IMR-90 (cell line): ENCODE measurements at regions not wholly inside any gene's neighbourhood (a gene's known extent, or its start where the extent isn't known, plus 50 kb on each side); places are given as distances from the start of the nearest gene placed in this dataset.

Experiments used
- ATAC-seq: fragments of 200-7000 bp; cut with Tn5 transposase; 2 replicates; pipeline ENCODE4 v1.9.1; 2020; ENCODE audit warnings: low read depth, mild to moderate bottlenecking, moderate library complexity
- BruUV-seq: library from RNA; stranded (reverse); fragments of 400-500 nt; replicated peaks from 2 replicates; lab custom pipeline; 2021; lab: Mats Ljungman, UMichigan
- CTCF ChIA-PET: fragments of 300-600 bp; formaldehyde crosslinking; extraction: SDS; loops from one replicate; lab custom pipeline; 2021; ENCODE audit warnings: antibody characterized with exemption; lab: Yijun Ruan, JAX
- POLR2A ChIA-PET: fragments of 300-600 bp; sonication (Branson Sonifier 250); formaldehyde crosslinking; loops from one replicate; lab custom pipeline; 2022; ENCODE audit warnings: antibody characterized with exemption; ENCODE audit not compliant: unreplicated experiment; lab: Charles Lee
- DNase-seq: peaks from one replicate; pipeline ENCODE4 v3.0.0; 2013
- H2AFZ ChIP-seq: replicated peaks from 2 replicates; pipeline ENCODE3; 2013; ENCODE audit warnings: low read length, mild to moderate bottlenecking; ENCODE audit not compliant: poor library complexity
- H2AK5ac ChIP-seq: 2 replicates; pipeline ENCODE4 v1.6.1; 2013; ENCODE audit warnings: low read depth, low read length, inconsistent platforms
- H2AK9ac ChIP-seq: replicated peaks from 2 replicates; pipeline ENCODE3; 2013; ENCODE audit warnings: mild to moderate bottlenecking, low read depth, low read length, moderate library complexity; ENCODE audit not compliant: poor library complexity
- H2BK120ac ChIP-seq: 2 replicates; pipeline ENCODE4 v1.6.1; 2013; ENCODE audit warnings: low read depth, low read length, inconsistent platforms
- H2BK15ac ChIP-seq: 3 replicates; pipeline ENCODE4 v1.6.1; 2013; ENCODE audit warnings: low read depth, low read length, inconsistent platforms
- H2BK20ac ChIP-seq: 2 replicates; pipeline ENCODE4 v1.6.1; 2013; ENCODE audit warnings: low read depth, mild to moderate bottlenecking, inconsistent platforms, low read length, moderate library complexity
- H2BK5ac ChIP-seq: 2 replicates; pipeline ENCODE4 v1.6.1; 2013; ENCODE audit warnings: mild to moderate bottlenecking, low read depth, low read length, inconsistent platforms; ENCODE audit not compliant: poor library complexity, severe bottlenecking
- H3K14ac ChIP-seq: replicated peaks from 2 replicates; pipeline ENCODE4 v1.6.1; 2013; ENCODE audit warnings: low read depth, low read length, inconsistent platforms
- H3K18ac ChIP-seq: 2 replicates; pipeline ENCODE4 v1.6.1; 2013; ENCODE audit warnings: low read depth, low read length, control low read depth
- H3K23ac ChIP-seq: 2 replicates; pipeline ENCODE4 v1.6.1; 2013; ENCODE audit warnings: low read depth, low read length, inconsistent platforms
- H3K27ac ChIP-seq: 2 replicates; pipeline ENCODE4 v1.5.1; 2013; ENCODE audit warnings: mild to moderate bottlenecking, control low read depth, low read length; ENCODE audit not compliant: insufficient read depth
- H3K27me3 ChIP-seq: 2 replicates; pipeline ENCODE4 v1.6.1; 2013; ENCODE audit warnings: low read length; ENCODE audit not compliant: control insufficient read depth, insufficient read depth
- H3K36me3 ChIP-seq: 2 replicates; pipeline ENCODE4 v1.6.1; 2013; ENCODE audit warnings: low read length, mixed read lengths; ENCODE audit not compliant: control insufficient read depth, insufficient read depth
- H3K4ac ChIP-seq: 2 replicates; pipeline ENCODE4 v1.6.1; 2013; ENCODE audit warnings: low read depth, low read length, inconsistent platforms
- H3K4me1 ChIP-seq: 2 replicates; pipeline ENCODE4 v1.6.1; 2013; ENCODE audit warnings: low read length, mixed read lengths; ENCODE audit not compliant: control insufficient read depth, insufficient read depth
- H3K4me2 ChIP-seq: 2 replicates; pipeline ENCODE4 v1.6.1; 2013; ENCODE audit warnings: low read depth, mild to moderate bottlenecking, control low read depth, low read length, moderate library complexity
- H3K4me3 ChIP-seq: 2 replicates; pipeline ENCODE4 v1.5.1; 2013; ENCODE audit warnings: low read depth, mild to moderate bottlenecking, control low read depth, low read length, moderate library complexity; ENCODE audit not compliant: insufficient read depth
- H3K56ac ChIP-seq: 2 replicates; pipeline ENCODE4 v1.6.1; 2013; ENCODE audit warnings: low read length, inconsistent platforms; ENCODE audit not compliant: insufficient read depth; ENCODE audit errors: extremely low read depth
- H3K79me1 ChIP-seq, 2 experiments: 2 replicates each; pipeline ENCODE4 v1.6.1; 2013; ENCODE audit warnings: low read length in 2 of 2, inconsistent platforms in 1 of 2, low read depth in 1 of 2
- H3K9ac ChIP-seq: 2 replicates; pipeline ENCODE4 v1.6.1; 2013; ENCODE audit warnings: low read depth, low read length, control low read depth
- H3K9me1 ChIP-seq: 2 replicates; pipeline ENCODE4 v1.6.1; 2013; ENCODE audit warnings: low read length, inconsistent platforms; ENCODE audit not compliant: insufficient read depth
- H3K9me3 ChIP-seq: 2 replicates; pipeline ENCODE4 v1.6.1; 2013; ENCODE audit warnings: low read length; ENCODE audit not compliant: control insufficient read depth, insufficient read depth
- H4K20me1 ChIP-seq: 2 replicates; pipeline ENCODE4 v1.6.1; 2013; ENCODE audit warnings: low read length, inconsistent platforms; ENCODE audit not compliant: insufficient read depth
- H4K5ac ChIP-seq: 2 replicates; pipeline ENCODE4 v1.6.1; 2013; ENCODE audit warnings: mild to moderate bottlenecking, low read depth, low read length, control low read depth
- H4K8ac ChIP-seq, 2 experiments: 2 replicates each; pipeline ENCODE4 v1.6.1; 2013; ENCODE audit warnings: low read depth in 2 of 2, low read length in 2 of 2, control low read depth in 1 of 2, inconsistent platforms in 1 of 2
- H4K91ac ChIP-seq: 2 replicates; pipeline ENCODE4 v1.6.1; 2013; ENCODE audit warnings: low read depth, low read length, inconsistent platforms; ENCODE audit not compliant: insufficient read depth
- BHLHE40 ChIP-seq: fragments of 150-350 bp; IDR thresholded peaks from 2 replicates; pipeline ENCODE4 v1.6.1; 2016; ENCODE audit warnings: mild to moderate bottlenecking, low read depth, low read length
- CEBPB ChIP-seq: IDR thresholded peaks from 2 replicates; pipeline ENCODE4 v1.6.1; 2012; ENCODE audit warnings: low read depth, low read length, improper control_type of control experiment
- MAZ ChIP-seq: IDR thresholded peaks from 2 replicates; pipeline ENCODE4 v1.6.1; 2012; ENCODE audit warnings: low read depth, mild to moderate bottlenecking, low read length, improper control_type of control experiment, moderate library complexity, borderline replicate concordance
- NFE2L2 ChIP-seq: fragments of 150-350 bp; IDR thresholded peaks from 2 replicates; pipeline ENCODE4 v1.6.1; 2016; ENCODE audit warnings: low read depth, mild to moderate bottlenecking, low read length
- RAD21 ChIP-seq: IDR thresholded peaks from 2 replicates; pipeline ENCODE4 v1.6.1; 2012; ENCODE audit warnings: low read length, improper control_type of control experiment
- RFX5 ChIP-seq: IDR thresholded peaks from 2 replicates; pipeline ENCODE4 v1.8.0; 2012; ENCODE audit warnings: low read depth, mild to moderate bottlenecking, low read length, moderate library complexity
- SMC3 ChIP-seq: fragments of 150-350 bp; IDR thresholded peaks from 2 replicates; pipeline ENCODE4 v1.6.1; 2016; ENCODE audit warnings: low read depth, mild to moderate bottlenecking, antibody characterized with exemption, low read length, moderate library complexity
- WGBS, 2 experiments: methylation state at CpG; one replicate each; pipeline versions ENCODE4 v1.1.5 to v1.1.7; 2013; ENCODE audit warnings: missing lambda C conversion rate in 2 of 2; ENCODE audit not compliant: insufficient read length in 1 of 2; ENCODE audit errors: extremely low coverage in 2 of 2; 5-methylcytosine and 5-hydroxymethylcytosine counted together
- dilution Hi-C: fragments of 300-500 bp; cut with HindIII; formaldehyde crosslinking; loops from one replicate; pipeline ENCODE4 v1.14.3; 2018; ENCODE audit warnings: low sequenced_read_pairs; ENCODE audit not compliant: unreplicated experiment
- in situ Hi-C: fragments of 300-500 bp; cut with MboI; formaldehyde crosslinking; loops from 3 replicates; pipeline ENCODE4 v1.14.3; 2019; ENCODE audit warnings: low sequenced_read_pairs, inconsistent platforms, mixed read lengths
- intact Hi-C: fragments of 100-400 bp; cut with micrococcal nuclease; formaldehyde crosslinking; loops from 2 replicates; pipeline ENCODE4 v1.10.0; 2022
- TF ChIP-seq, protein P1 (sequence below): conservative IDR thresholded peaks from 2 replicates; pipeline ENCODE4 v1.5.1; 2012; ENCODE audit warnings: mild to moderate bottlenecking, low read depth, low read length, improper control_type of control experiment
- TF ChIP-seq, protein P2 (sequence below): fragments of 150-350 bp; IDR thresholded peaks from 2 replicates; pipeline ENCODE4 v1.6.1; 2017; ENCODE audit warnings: mild to moderate bottlenecking, antibody characterized with exemption, low read length, low read depth

DNA sequence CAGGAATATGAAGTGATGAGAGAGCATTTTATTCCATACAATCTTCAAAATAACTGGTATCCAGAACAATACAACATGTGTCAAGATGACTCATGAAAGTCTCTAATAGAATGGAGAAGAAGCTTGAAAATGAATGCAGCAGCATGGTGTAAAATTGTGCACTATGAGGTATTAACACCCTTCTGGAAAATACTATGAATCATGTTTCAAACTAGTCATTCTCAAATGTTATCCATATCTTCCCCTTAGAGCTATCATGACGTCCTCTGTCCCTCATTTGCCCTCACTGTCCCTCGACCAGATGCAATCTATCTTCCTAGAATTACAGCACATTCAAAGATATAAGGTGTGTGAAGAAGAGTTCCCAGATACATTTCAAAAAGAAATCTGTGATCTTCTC lies 198.2 kb downstream of the NECTIN3 start:
- Histone ChIP-seq H4K91ac (no peak overlapping the region), H3K4me1 (no peaks in the 10 kb centered on the region), H4K5ac (no peak overlapping the region), H2AFZ (no peak overlapping the region), H3K9me3 (no peaks in the 10 kb centered on the region), H3K9me1 (no peaks in the 10 kb centered on the region), H2BK20ac (no peak overlapping the region), H2BK120ac (no peak overlapping the region), H4K20me1 (no peaks in the 10 kb centered on the region), H2BK5ac (no peak overlapping the region), H3K27ac (no peak overlapping the region), H3K4me3 (no peak overlapping the region), H3K79me1 (no peaks in the 10 kb centered on the region), H3K56ac (no peak overlapping the region), H3K4ac (no peak overlapping the region), H3K18ac (no peak overlapping the region), H2BK15ac (no peak overlapping the region), H3K23ac (no peak overlapping the region), H3K4me2 (no peak overlapping the region), H2AK9ac (no peak overlapping the region), H3K9ac (no peak overlapping the region), H3K27me3 (no peaks in the 10 kb centered on the region; the same call in 1 of the 2 replicates), H2AK5ac (no peak overlapping the region), H3K36me3 (no peaks in the 10 kb centered on the region), H3K14ac (no peak overlapping the region), H4K8ac (no peak overlapping the region)
- no peak for TF ChIP-seq RAD21
- no peak for TF ChIP-seq RFX5
- no peak for TF ChIP-seq CEBPB
- TF ChIP-seq, protein P1, sequence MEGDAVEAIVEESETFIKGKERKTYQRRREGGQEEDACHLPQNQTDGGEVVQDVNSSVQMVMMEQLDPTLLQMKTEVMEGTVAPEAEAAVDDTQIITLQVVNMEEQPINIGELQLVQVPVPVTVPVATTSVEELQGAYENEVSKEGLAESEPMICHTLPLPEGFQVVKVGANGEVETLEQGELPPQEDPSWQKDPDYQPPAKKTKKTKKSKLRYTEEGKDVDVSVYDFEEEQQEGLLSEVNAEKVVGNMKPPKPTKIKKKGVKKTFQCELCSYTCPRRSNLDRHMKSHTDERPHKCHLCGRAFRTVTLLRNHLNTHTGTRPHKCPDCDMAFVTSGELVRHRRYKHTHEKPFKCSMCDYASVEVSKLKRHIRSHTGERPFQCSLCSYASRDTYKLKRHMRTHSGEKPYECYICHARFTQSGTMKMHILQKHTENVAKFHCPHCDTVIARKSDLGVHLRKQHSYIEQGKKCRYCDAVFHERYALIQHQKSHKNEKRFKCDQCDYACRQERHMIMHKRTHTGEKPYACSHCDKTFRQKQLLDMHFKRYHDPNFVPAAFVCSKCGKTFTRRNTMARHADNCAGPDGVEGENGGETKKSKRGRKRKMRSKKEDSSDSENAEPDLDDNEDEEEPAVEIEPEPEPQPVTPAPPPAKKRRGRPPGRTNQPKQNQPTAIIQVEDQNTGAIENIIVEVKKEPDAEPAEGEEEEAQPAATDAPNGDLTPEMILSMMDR, result no peak
- no peak for TF ChIP-seq BHLHE40
- TF ChIP-seq MAZ, result no peak
- TF ChIP-seq SMC3, result no peak
- TF ChIP-seq NFE2L2, result no peak
- TF ChIP-seq, protein P2, sequence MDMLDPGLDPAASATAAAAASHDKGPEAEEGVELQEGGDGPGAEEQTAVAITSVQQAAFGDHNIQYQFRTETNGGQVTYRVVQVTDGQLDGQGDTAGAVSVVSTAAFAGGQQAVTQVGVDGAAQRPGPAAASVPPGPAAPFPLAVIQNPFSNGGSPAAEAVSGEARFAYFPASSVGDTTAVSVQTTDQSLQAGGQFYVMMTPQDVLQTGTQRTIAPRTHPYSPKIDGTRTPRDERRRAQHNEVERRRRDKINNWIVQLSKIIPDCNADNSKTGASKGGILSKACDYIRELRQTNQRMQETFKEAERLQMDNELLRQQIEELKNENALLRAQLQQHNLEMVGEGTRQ, result no peak
- dilution Hi-C loops (no loop called here), in situ Hi-C loops (no loop called here), intact Hi-C loops (no loop called here)
- POLR2A ChIA-PET, result no interaction called here
- CTCF ChIA-PET, result no interaction called here
- DNase-seq (no peak), ATAC-seq (no peak)
- WGBS, 2 experiments, result no CpG with 5 or more reads among the region's 2 CpGs
- no TSS peak for BruUV-seq
